HG02943 (cell line): ENCODE measurements at regions not wholly inside any gene's neighbourhood (a gene's known extent, or its start where the extent isn't known, plus 50 kb on each side); places are given as distances from the start of the nearest gene placed in this dataset.

ENCODE experiments used
- ATAC-seq: cut with Tn5 transposase; IDR thresholded peaks from one replicate; pipeline ENCODE4 v1.9.1; 2021; ENCODE audit warnings: mild to moderate bottlenecking, low read depth, moderate library complexity; ENCODE audit not compliant: unreplicated experiment

GRCh38 chr16:73215678-73216377 lies 167.9 kb upstream of the ZFHX3 start:
- ATAC-seq: no peak

GRCh38 chr16:73214825-73215677 lies 167.1 kb upstream of the ZFHX3 start:
- no peak for ATAC-seq

- ATAC-seq: no peak
Observed at GRCh38 chr16:73213732-73214455, 166.0 kb upstream of the ZFHX3 start.

GRCh38 chr16:73212431-73212830 lies 164.5 kb upstream of the ZFHX3 start:
- ATAC-seq: no peak

GRCh38 chr16:73210686-73211085 lies 162.8 kb upstream of the ZFHX3 start:
- ATAC-seq: no peak

GRCh38 chr16:73210084-73210483 lies 162.2 kb upstream of the ZFHX3 start:
- ATAC-seq: no peak

GRCh38 chr16:73209190-73209589 lies 161.3 kb upstream of the ZFHX3 start:
- ATAC-seq: no peak

- ATAC-seq: no peak
Observed at GRCh38 chr16:73206151-73206707, 158.3 kb upstream of the ZFHX3 start.

- no peak for ATAC-seq
Observed at GRCh38 chr16:73205153-73205886, 157.4 kb upstream of the ZFHX3 start.

- no peak for ATAC-seq
Observed at GRCh38 chr16:73204359-73205152, 156.6 kb upstream of the ZFHX3 start.

- ATAC-seq: no peak
Observed at GRCh38 chr16:73202161-73202729, 154.3 kb upstream of the ZFHX3 start.

- ATAC-seq: no peak
Observed at GRCh38 chr16:73199214-73199613, 151.3 kb upstream of the ZFHX3 start.

GRCh38 chr16:73198481-73198880 lies 150.6 kb upstream of the ZFHX3 start:
- ATAC-seq: no peak

- no peak for ATAC-seq
Observed at GRCh38 chr16:73197598-73197997, 149.7 kb upstream of the ZFHX3 start.

GRCh38 chr16:73196670-73197069 lies 148.7 kb upstream of the ZFHX3 start:
- ATAC-seq: no peak

GRCh38 chr16:73193464-73193863 lies 145.5 kb upstream of the ZFHX3 start:
- no peak for ATAC-seq

GRCh38 chr16:73192232-73192894 lies 144.4 kb upstream of the ZFHX3 start:
- ATAC-seq: no peak

GRCh38 chr16:73191660-73192046 lies 143.7 kb upstream of the ZFHX3 start:
- ATAC-seq: no peak
